MM.1S (cell line): ENCODE measurements at regions not wholly inside any gene's neighbourhood (a gene's known extent, or its start where the extent isn't known, plus 50 kb on each side); places are given as distances from the start of the nearest gene placed in this dataset.

Experiments used
- DNase-seq: peaks from one replicate; pipeline ENCODE4 v3.0.0-alpha.2; 2015
- H2AFZ ChIP-seq: fragments of 300-600 bp; sonication (generic); 2 replicates; pipeline ENCODE4 v1.6.0; 2016; ENCODE audit warnings: antibody characterized with exemption, low read length
- H3F3A ChIP-seq: fragments of 300-600 bp; sonication (generic); 2 replicates; pipeline ENCODE4 v1.6.1; 2016; ENCODE audit warnings: mild to moderate bottlenecking, antibody characterized with exemption, low read length, moderate library complexity, mixed read lengths; ENCODE audit not compliant: insufficient read depth
- H3K27ac ChIP-seq: fragments of 300-600 bp; sonication (generic); 2 replicates; pipeline ENCODE4 v1.5.1; 2016; ENCODE audit warnings: mild to moderate bottlenecking, low read length
- H3K27me3 ChIP-seq: fragments of 300-600 bp; sonication (generic); replicated peaks from 2 replicates; pipeline ENCODE4 v1.6.0; 2016; ENCODE audit warnings: low read length; ENCODE audit not compliant: insufficient read depth
- H3K36me3 ChIP-seq: fragments of 300-600 bp; sonication (generic); replicated peaks from 2 replicates; pipeline ENCODE4 v1.6.1; 2016; ENCODE audit warnings: mild to moderate bottlenecking, low read length, mixed read lengths; ENCODE audit not compliant: insufficient read depth
- H3K4me1 ChIP-seq: fragments of 300-600 bp; sonication (generic); 2 replicates; pipeline ENCODE4 v1.6.1; 2016; ENCODE audit warnings: low read length, mixed read lengths
- H3K4me2 ChIP-seq: fragments of 300-600 bp; sonication (generic); 2 replicates; pipeline ENCODE4 v1.6.0; 2016; ENCODE audit warnings: low read depth, low read length
- H3K4me3 ChIP-seq: fragments of 300-600 bp; sonication (generic); 2 replicates; pipeline ENCODE4 v1.5.1; 2016; ENCODE audit warnings: low read length, mixed read lengths
- H3K79me2 ChIP-seq: fragments of 300-600 bp; sonication (generic); 2 replicates; pipeline ENCODE4 v1.6.1; 2016; ENCODE audit warnings: mixed run types, low read length, mixed read lengths
- H3K9ac ChIP-seq: fragments of 300-600 bp; sonication (generic); 2 replicates; pipeline ENCODE4 v1.6.1; 2016; ENCODE audit warnings: low read length, mixed read lengths
- H3K9me2 ChIP-seq: fragments of 300-600 bp; sonication (generic); replicated peaks from 2 replicates; pipeline ENCODE4 v1.6.1; 2016; ENCODE audit warnings: mild to moderate bottlenecking, low read length, mixed read lengths; ENCODE audit not compliant: insufficient read depth
- H3K9me3 ChIP-seq: fragments of 300-600 bp; sonication (generic); replicated peaks from 2 replicates; pipeline ENCODE4 v1.6.1; 2016; ENCODE audit warnings: mild to moderate bottlenecking, low read length, mixed read lengths; ENCODE audit not compliant: insufficient read depth
- H4K20me1 ChIP-seq: fragments of 300-600 bp; sonication (generic); 2 replicates; pipeline ENCODE4 v1.6.1; 2016; ENCODE audit warnings: mild to moderate bottlenecking, low read length, moderate library complexity, mixed read lengths; ENCODE audit not compliant: insufficient read depth
- EZH2 ChIP-seq: fragments of 300-600 bp; sonication (generic); optimal IDR thresholded peaks from 2 replicates; pipeline ENCODE3; 2017; ENCODE audit warnings: low read depth, mild to moderate bottlenecking, antibody characterized with exemption, low read length, mixed read lengths
- EZH2phosphoT487 ChIP-seq: fragments of 300-600 bp; sonication (generic); IDR thresholded peaks from 2 replicates; pipeline ENCODE4 v1.6.1; 2018; ENCODE audit warnings: antibody characterized with exemption, low read length
- TF ChIP-seq, protein P1 (sequence below): fragments of 300-600 bp; sonication (generic); IDR thresholded peaks from 2 replicates; pipeline ENCODE4 v1.5.1; 2016; ENCODE audit warnings: antibody characterized with exemption, low read length, mixed read lengths

DNA sequence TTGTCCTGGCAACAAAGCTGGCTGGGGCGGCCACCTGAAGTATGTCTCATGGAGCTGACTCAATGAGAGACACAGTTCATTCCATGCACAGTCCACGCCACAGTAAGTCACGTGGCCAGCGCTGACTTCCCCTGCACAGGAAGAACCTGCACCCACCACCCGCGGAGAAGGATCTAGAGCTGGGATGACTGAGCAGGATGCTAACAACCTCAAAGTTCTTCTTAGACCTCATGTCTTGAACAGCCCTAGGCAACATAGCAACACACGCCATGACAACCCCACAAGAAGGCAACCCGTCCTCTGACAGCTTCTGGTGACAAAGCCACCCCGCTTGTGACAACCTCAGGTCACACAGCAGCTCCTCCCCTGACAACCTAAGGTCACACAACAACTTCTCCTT lies 76.9 kb upstream of the B3GAT1 start:
- Histone ChIP-seq H3K79me2 (no peaks in the 10 kb centered on the region), H3K9me2 (no peaks in the 10 kb centered on the region), H3K9me3 (no peaks in the 10 kb centered on the region), H3K27ac (no peak overlapping the region), H3K27me3 (no peaks in the 10 kb centered on the region), H3F3A (no peaks in the 10 kb centered on the region), H3K9ac (no peak overlapping the region), H3K4me3 (no peak overlapping the region), H2AFZ (no peak overlapping the region), H3K4me2 (no peak overlapping the region), H4K20me1 (no peaks in the 10 kb centered on the region), H3K4me1 (no peaks in the 10 kb centered on the region), H3K36me3 (no peaks in the 10 kb centered on the region)
- no peak for DNase-seq
- TF ChIP-seq EZH2 (no peak), EZH2phosphoT487 (no peak)
- TF ChIP-seq, protein P1, sequence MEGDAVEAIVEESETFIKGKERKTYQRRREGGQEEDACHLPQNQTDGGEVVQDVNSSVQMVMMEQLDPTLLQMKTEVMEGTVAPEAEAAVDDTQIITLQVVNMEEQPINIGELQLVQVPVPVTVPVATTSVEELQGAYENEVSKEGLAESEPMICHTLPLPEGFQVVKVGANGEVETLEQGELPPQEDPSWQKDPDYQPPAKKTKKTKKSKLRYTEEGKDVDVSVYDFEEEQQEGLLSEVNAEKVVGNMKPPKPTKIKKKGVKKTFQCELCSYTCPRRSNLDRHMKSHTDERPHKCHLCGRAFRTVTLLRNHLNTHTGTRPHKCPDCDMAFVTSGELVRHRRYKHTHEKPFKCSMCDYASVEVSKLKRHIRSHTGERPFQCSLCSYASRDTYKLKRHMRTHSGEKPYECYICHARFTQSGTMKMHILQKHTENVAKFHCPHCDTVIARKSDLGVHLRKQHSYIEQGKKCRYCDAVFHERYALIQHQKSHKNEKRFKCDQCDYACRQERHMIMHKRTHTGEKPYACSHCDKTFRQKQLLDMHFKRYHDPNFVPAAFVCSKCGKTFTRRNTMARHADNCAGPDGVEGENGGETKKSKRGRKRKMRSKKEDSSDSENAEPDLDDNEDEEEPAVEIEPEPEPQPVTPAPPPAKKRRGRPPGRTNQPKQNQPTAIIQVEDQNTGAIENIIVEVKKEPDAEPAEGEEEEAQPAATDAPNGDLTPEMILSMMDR: no peak

DNA sequence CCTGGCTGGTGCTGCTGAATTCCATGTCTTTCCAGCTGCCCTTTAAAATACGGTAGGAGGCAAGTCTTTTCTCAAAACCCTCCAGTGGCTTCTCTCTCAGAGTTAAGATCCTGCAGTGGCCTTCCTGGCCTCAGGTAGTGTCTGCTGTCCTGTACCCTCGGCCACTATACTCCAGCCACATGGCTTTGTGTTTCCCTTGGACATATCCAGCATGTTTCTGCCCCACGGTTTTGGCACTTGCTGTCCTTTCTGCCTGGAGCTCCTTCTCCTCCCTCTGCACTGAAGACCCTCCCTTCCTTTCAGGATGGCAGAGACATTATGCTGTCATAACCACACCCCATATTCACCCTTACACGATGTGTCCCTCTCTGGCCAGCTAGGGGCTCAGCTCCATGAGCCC lies 76.5 kb upstream of the B3GAT1 start:
- Histone ChIP-seq H3K27ac (no peak overlapping the region), H3K9ac (no peak overlapping the region), H3K79me2 (no peaks in the 10 kb centered on the region), H3K27me3 (no peaks in the 10 kb centered on the region), H2AFZ (no peak overlapping the region), H3K4me2 (no peak overlapping the region), H3K9me2 (no peaks in the 10 kb centered on the region), H3K9me3 (no peaks in the 10 kb centered on the region), H3K4me1 (no peaks in the 10 kb centered on the region), H3K4me3 (no peak overlapping the region), H3F3A (no peaks in the 10 kb centered on the region), H4K20me1 (no peaks in the 10 kb centered on the region), H3K36me3 (no peaks in the 10 kb centered on the region)
- no peak for DNase-seq
- no peak for TF ChIP-seq EZH2
- TF ChIP-seq, protein P1: no peak
- no peak for TF ChIP-seq EZH2phosphoT487

DNA sequence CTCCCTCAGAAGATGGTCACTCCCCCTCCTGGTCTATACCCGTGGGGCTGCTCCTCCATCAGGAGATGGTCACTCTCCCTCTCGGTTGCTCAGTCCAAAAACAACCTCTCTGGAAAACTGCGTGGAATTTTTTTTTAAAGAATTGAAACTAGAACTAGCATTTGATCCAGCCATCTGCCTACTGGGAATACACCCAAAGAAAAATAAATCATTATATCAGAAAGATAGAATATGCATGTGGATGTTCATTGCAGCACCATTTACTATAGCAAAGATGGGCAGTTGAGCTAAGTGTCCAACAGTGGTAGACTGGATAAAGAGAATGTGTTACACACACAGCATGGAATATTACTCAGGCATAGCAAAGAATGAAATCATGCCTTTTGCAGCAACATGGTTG lies 75.7 kb upstream of the B3GAT1 start:
- Histone ChIP-seq H2AFZ (no peak overlapping the region), H3K79me2 (no peaks in the 10 kb centered on the region), H3K4me3 (no peak overlapping the region), H4K20me1 (no peaks in the 10 kb centered on the region), H3K9ac (no peak overlapping the region), H3K27ac (no peak overlapping the region), H3K9me3 (no peaks in the 10 kb centered on the region), H3K27me3 (no peaks in the 10 kb centered on the region), H3F3A (no peaks in the 10 kb centered on the region), H3K4me2 (no peak overlapping the region), H3K9me2 (no peaks in the 10 kb centered on the region), H3K4me1 (no peaks in the 10 kb centered on the region), H3K36me3 (no peaks in the 10 kb centered on the region)
- TF ChIP-seq EZH2phosphoT487: no peak
- TF ChIP-seq, protein P1: no peak
- TF ChIP-seq EZH2: no peak
- DNase-seq: no peak
